GM23248 (cell line): ENCODE measurements at regions not wholly inside any gene's neighbourhood (a gene's known extent, or its start where the extent isn't known, plus 50 kb on each side); places are given as distances from the start of the nearest gene placed in this dataset.

Source experiments
- EZH2 ChIP-seq: fragments of 200-600 bp; sonication (generic); IDR thresholded peaks from 2 replicates; pipeline ENCODE4 v1.6.1; 2018; ENCODE audit warnings: antibody characterized with exemption, mild to moderate bottlenecking; ENCODE audit not compliant: insufficient read depth, poor library complexity, severe bottlenecking
- EZH2phosphoT487 ChIP-seq: fragments of 200-600 bp; sonication (generic); IDR thresholded peaks from 2 replicates; pipeline ENCODE4 v1.6.1; 2018; ENCODE audit warnings: antibody characterized with exemption, moderate library complexity, mild to moderate bottlenecking, low read depth; ENCODE audit not compliant: insufficient read depth

DNA sequence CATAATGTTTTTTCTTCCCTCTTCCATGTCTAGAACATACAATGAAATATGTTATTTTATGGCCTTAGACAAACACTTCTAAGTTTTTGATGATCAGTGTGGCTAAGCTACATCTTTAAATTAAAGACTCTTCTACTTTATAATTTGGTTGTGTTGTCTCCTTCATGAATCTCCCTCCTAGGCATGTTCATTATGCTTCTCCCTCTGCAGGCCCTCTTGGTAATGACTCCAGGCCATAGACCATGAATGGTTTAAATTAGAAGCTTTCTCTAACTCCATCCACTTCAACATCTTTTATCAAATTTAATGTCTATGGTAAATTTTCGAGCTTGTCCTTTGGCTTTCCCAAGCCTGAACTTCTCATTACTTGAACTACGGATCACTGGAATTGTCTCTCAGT lies 342.7 kb upstream of the ADAMTS16 start:
- TF ChIP-seq EZH2 (no peak), EZH2phosphoT487 (no peak)
